ENCODE measurements at regions not wholly inside any gene's neighbourhood (a gene's known extent, or its start where the extent isn't known, plus 50 kb on each side); places are given as distances from the start of the nearest gene placed in this dataset.

- H3K36me3 ChIP-seq (ENCODE audit: insufficient read depth, low read length): no peaks in the 10 kb centered on the region
- H3K27ac ChIP-seq (ENCODE audit: low read length): no peak overlapping the region
- H3K4me2 ChIP-seq (ENCODE audit: low read depth, low read length, poor library complexity, severe bottlenecking): no peak overlapping the region
- H2AFZ ChIP-seq (ENCODE audit: low read length): no peak overlapping the region
- H3K4me3 ChIP-seq (ENCODE audit: low read length): no peak overlapping the region
- no peaks in the 10 kb centered on the region for H4K20me1 ChIP-seq (ENCODE audit: insufficient read depth, low read depth, low read length)
- H3K9me2 ChIP-seq (replicated peaks; ENCODE audit: insufficient read depth, low read length): no peaks in the 10 kb centered on the region
- no peaks in the 10 kb centered on the region for H3K27me3 ChIP-seq (ENCODE audit: low read length)
- peaks cover 26% of the 10 kb centered on the region for H3K9me3 ChIP-seq (ENCODE audit: low read length)
- no peak overlapping the region for H3K9ac ChIP-seq (ENCODE audit: low read length)
- H3K79me2 ChIP-seq (ENCODE audit: low read length): no peaks in the 10 kb centered on the region
- no peak for DNase-seq
- no peaks in the 10 kb centered on the region for H3K4me1 ChIP-seq (ENCODE audit: low read length)
Measured at GRCh38 chr13:104580931-104581330, 1514.7 kb upstream of the SLC10A2 start.

GRCh38 chr13:104577071-104577815 lies 1511.0 kb upstream of the SLC10A2 start:
- Histone ChIP-seq H3K79me2 (ENCODE audit: low read length) (no peaks in the 10 kb centered on the region), H3K36me3 (ENCODE audit: insufficient read depth, low read length) (no peaks in the 10 kb centered on the region), H3K27me3 (ENCODE audit: low read length) (no peaks in the 10 kb centered on the region), H2AFZ (ENCODE audit: low read length) (no peak overlapping the region), H3K9me2 (replicated peaks; ENCODE audit: insufficient read depth, low read length) (no peaks in the 10 kb centered on the region), H3K9ac (ENCODE audit: low read length) (no peak overlapping the region), H3K4me1 (ENCODE audit: low read length) (no peaks in the 10 kb centered on the region), H3K4me2 (ENCODE audit: low read depth, low read length, poor library complexity, severe bottlenecking) (no peak overlapping the region), H3K27ac (ENCODE audit: low read length) (no peak overlapping the region), H3K9me3 (ENCODE audit: low read length) (peaks cover 22% of the 10 kb centered on the region), H3K4me3 (ENCODE audit: low read length) (no peak overlapping the region), H4K20me1 (ENCODE audit: insufficient read depth, low read depth, low read length) (no peaks in the 10 kb centered on the region)
- no peak for DNase-seq

- Histone ChIP-seq H3K79me2 (ENCODE audit: low read length) (no peaks in the 10 kb centered on the region), H3K4me3 (ENCODE audit: low read length) (no peak overlapping the region), H3K9me2 (replicated peaks; ENCODE audit: insufficient read depth, low read length) (no peaks in the 10 kb centered on the region), H3K27ac (ENCODE audit: low read length) (no peak overlapping the region), H3K4me1 (ENCODE audit: low read length) (no peaks in the 10 kb centered on the region), H3K4me2 (ENCODE audit: low read depth, low read length, poor library complexity, severe bottlenecking) (no peak overlapping the region), H3K27me3 (ENCODE audit: low read length) (no peaks in the 10 kb centered on the region), H3K9me3 (ENCODE audit: low read length) (peaks cover 10% of the 10 kb centered on the region), H3K9ac (ENCODE audit: low read length) (no peak overlapping the region), H2AFZ (ENCODE audit: low read length) (no peak overlapping the region), H3K36me3 (ENCODE audit: insufficient read depth, low read length) (no peaks in the 10 kb centered on the region), H4K20me1 (ENCODE audit: insufficient read depth, low read depth, low read length) (no peaks in the 10 kb centered on the region)
- DNase-seq: no peak
Measured at GRCh38 chr13:104571893-104572229, 1505.6 kb upstream of the SLC10A2 start.

- DNase-seq: peak; percentile 44
- Histone ChIP-seq H4K20me1 (ENCODE audit: insufficient read depth, low read depth, low read length) (no peaks in the 10 kb centered on the region), H3K9ac (ENCODE audit: low read length) (no peak overlapping the region), H3K4me1 (ENCODE audit: low read length) (no peaks in the 10 kb centered on the region), H3K9me2 (replicated peaks; ENCODE audit: insufficient read depth, low read length) (no peaks in the 10 kb centered on the region), H2AFZ (ENCODE audit: low read length) (no peak overlapping the region), H3K27ac (ENCODE audit: low read length) (no peak overlapping the region), H3K36me3 (ENCODE audit: insufficient read depth, low read length) (no peaks in the 10 kb centered on the region), H3K4me2 (ENCODE audit: low read depth, low read length, poor library complexity, severe bottlenecking) (no peak overlapping the region), H3K9me3 (ENCODE audit: low read length) (peaks cover 14% of the 10 kb centered on the region), H3K4me3 (ENCODE audit: low read length) (no peak overlapping the region), H3K79me2 (ENCODE audit: low read length) (no peaks in the 10 kb centered on the region), H3K27me3 (ENCODE audit: low read length) (no peaks in the 10 kb centered on the region)
Measured at GRCh38 chr13:104571161-104571892, 1505.1 kb upstream of the SLC10A2 start.

- DNase-seq: no peak
- Histone ChIP-seq H3K4me3 (ENCODE audit: low read length) (no peak overlapping the region), H3K27ac (ENCODE audit: low read length) (no peak overlapping the region), H3K79me2 (ENCODE audit: low read length) (no peaks in the 10 kb centered on the region), H3K4me1 (ENCODE audit: low read length) (no peaks in the 10 kb centered on the region), H3K36me3 (ENCODE audit: insufficient read depth, low read length) (no peaks in the 10 kb centered on the region), H3K27me3 (ENCODE audit: low read length) (no peaks in the 10 kb centered on the region), H2AFZ (ENCODE audit: low read length) (no peak overlapping the region), H3K9me2 (replicated peaks; ENCODE audit: insufficient read depth, low read length) (no peaks in the 10 kb centered on the region), H3K9ac (ENCODE audit: low read length) (no peak overlapping the region), H4K20me1 (ENCODE audit: insufficient read depth, low read depth, low read length) (no peaks in the 10 kb centered on the region), H3K9me3 (ENCODE audit: low read length) (peaks cover 40% of the 10 kb centered on the region), H3K4me2 (ENCODE audit: low read depth, low read length, poor library complexity, severe bottlenecking) (no peak overlapping the region)
Measured at GRCh38 chr13:104567114-104567513, 1500.9 kb upstream of the SLC10A2 start.

- Histone ChIP-seq H3K27ac (ENCODE audit: low read length) (no peak overlapping the region), H4K20me1 (ENCODE audit: insufficient read depth, low read depth, low read length) (no peaks in the 10 kb centered on the region), H3K9me3 (ENCODE audit: low read length) (peaks cover 44% of the 10 kb centered on the region), H3K4me2 (ENCODE audit: low read depth, low read length, poor library complexity, severe bottlenecking) (no peak overlapping the region), H2AFZ (ENCODE audit: low read length) (no peak overlapping the region), H3K9ac (ENCODE audit: low read length) (no peak overlapping the region), H3K27me3 (ENCODE audit: low read length) (no peaks in the 10 kb centered on the region), H3K79me2 (ENCODE audit: low read length) (no peaks in the 10 kb centered on the region), H3K36me3 (ENCODE audit: insufficient read depth, low read length) (no peaks in the 10 kb centered on the region), H3K9me2 (replicated peaks; ENCODE audit: insufficient read depth, low read length) (no peaks in the 10 kb centered on the region), H3K4me3 (ENCODE audit: low read length) (no peak overlapping the region), H3K4me1 (ENCODE audit: low read length) (no peaks in the 10 kb centered on the region)
- DNase-seq: no peak
Measured at GRCh38 chr13:104565888-104566287, 1499.7 kb upstream of the SLC10A2 start.

- Histone ChIP-seq H3K4me3 (ENCODE audit: low read length) (no peak overlapping the region), H4K20me1 (ENCODE audit: insufficient read depth, low read depth, low read length) (no peaks in the 10 kb centered on the region), H3K27ac (ENCODE audit: low read length) (no peak overlapping the region), H3K9me3 (ENCODE audit: low read length) (peaks cover 36% of the 10 kb centered on the region), H3K36me3 (ENCODE audit: insufficient read depth, low read length) (no peaks in the 10 kb centered on the region), H3K4me1 (ENCODE audit: low read length) (no peaks in the 10 kb centered on the region), H3K4me2 (ENCODE audit: low read depth, low read length, poor library complexity, severe bottlenecking) (no peak overlapping the region), H3K79me2 (ENCODE audit: low read length) (no peaks in the 10 kb centered on the region), H2AFZ (ENCODE audit: low read length) (no peak overlapping the region), H3K9me2 (replicated peaks; ENCODE audit: insufficient read depth, low read length) (no peaks in the 10 kb centered on the region), H3K9ac (ENCODE audit: low read length) (no peak overlapping the region), H3K27me3 (ENCODE audit: low read length) (no peaks in the 10 kb centered on the region)
- DNase-seq: no peak
Measured at GRCh38 chr13:104553896-104554295, 1487.7 kb upstream of the SLC10A2 start.

- DNase-seq: no peak
- Histone ChIP-seq H3K9me3 (ENCODE audit: low read length) (peaks cover 39% of the 10 kb centered on the region), H3K9me2 (replicated peaks; ENCODE audit: insufficient read depth, low read length) (no peaks in the 10 kb centered on the region), H3K4me2 (ENCODE audit: low read depth, low read length, poor library complexity, severe bottlenecking) (no peak overlapping the region), H3K27me3 (ENCODE audit: low read length) (no peaks in the 10 kb centered on the region), H3K79me2 (ENCODE audit: low read length) (no peaks in the 10 kb centered on the region), H3K4me1 (ENCODE audit: low read length) (no peaks in the 10 kb centered on the region), H2AFZ (ENCODE audit: low read length) (no peak overlapping the region), H4K20me1 (ENCODE audit: insufficient read depth, low read depth, low read length) (no peaks in the 10 kb centered on the region), H3K36me3 (ENCODE audit: insufficient read depth, low read length) (no peaks in the 10 kb centered on the region), H3K4me3 (ENCODE audit: low read length) (no peak overlapping the region), H3K27ac (ENCODE audit: low read length) (no peak overlapping the region), H3K9ac (ENCODE audit: low read length) (no peak overlapping the region)
Measured at GRCh38 chr13:104553186-104553585, 1487.0 kb upstream of the SLC10A2 start.
